WERI-Rb-1 (cell line): ENCODE measurements at regions not wholly inside any gene's neighbourhood (a gene's known extent, or its start where the extent isn't known, plus 50 kb on each side); places are given as distances from the start of the nearest gene placed in this dataset.

Source experiments
- DNase-seq: peaks from one replicate; pipeline ENCODE4 v3.0.0-alpha.2; 2020
- H3K27ac ChIP-seq: fragments of 250-450 bp; sonication (Bioruptor Pico); 2 replicates; pipeline ENCODE4 v1.5.1; 2020; ENCODE audit warnings: mild to moderate bottlenecking, moderate library complexity
- H3K27me3 ChIP-seq: fragments of 250-450 bp; sonication (Bioruptor Pico); 2 replicates; pipeline ENCODE4 v1.5.1; 2021; ENCODE audit warnings: mild to moderate bottlenecking, low read depth, moderate library complexity; ENCODE audit not compliant: insufficient read depth, severe bottlenecking
- H3K36me3 ChIP-seq: fragments of 250-450 bp; sonication (Bioruptor Pico); 2 replicates; pipeline ENCODE4 v1.5.1; 2020; ENCODE audit warnings: mild to moderate bottlenecking, moderate library complexity
- H3K4me3 ChIP-seq: 2 replicates; pipeline ENCODE4 v1.5.1; 2011; ENCODE audit warnings: low read depth, mild to moderate bottlenecking, control low read depth, low read length
- H3K9me3 ChIP-seq: fragments of 250-450 bp; sonication (Bioruptor Pico); 2 replicates; pipeline ENCODE4 v1.5.1; 2021; ENCODE audit warnings: mild to moderate bottlenecking, moderate library complexity; ENCODE audit not compliant: severe bottlenecking
- TF ChIP-seq, protein P1 (sequence below): IDR thresholded peaks from 2 replicates; pipeline ENCODE4 v1.5.1; 2011; ENCODE audit warnings: low read depth, mild to moderate bottlenecking, control low read depth, inconsistent platforms, low read length

DNA sequence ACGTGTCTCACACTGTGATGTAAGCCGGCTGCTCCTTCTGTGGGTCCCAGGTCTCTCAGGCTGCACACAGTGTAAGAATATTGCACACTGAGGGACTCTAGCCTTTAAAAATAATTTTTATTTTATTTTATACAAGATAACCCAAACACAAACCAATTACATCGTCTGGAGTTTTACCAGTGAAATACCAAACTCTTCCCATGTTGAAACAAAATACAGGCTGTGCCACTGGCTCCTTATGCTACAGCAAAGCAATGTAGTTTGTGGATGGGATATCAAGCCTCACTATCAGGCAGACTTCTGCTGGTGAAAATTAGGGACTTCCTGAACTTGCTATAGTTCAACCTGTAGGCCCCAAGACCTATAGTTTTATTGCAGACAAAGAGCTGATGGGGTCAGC, 311.3 kb upstream of the SLCO3A1 start:
- no peak overlapping the region for H3K4me3 ChIP-seq
- no peak for DNase-seq
- H3K9me3 ChIP-seq = no peaks in the 10 kb centered on the region
- no peaks in the 10 kb centered on the region for H3K36me3 ChIP-seq
- TF ChIP-seq, protein P1, sequence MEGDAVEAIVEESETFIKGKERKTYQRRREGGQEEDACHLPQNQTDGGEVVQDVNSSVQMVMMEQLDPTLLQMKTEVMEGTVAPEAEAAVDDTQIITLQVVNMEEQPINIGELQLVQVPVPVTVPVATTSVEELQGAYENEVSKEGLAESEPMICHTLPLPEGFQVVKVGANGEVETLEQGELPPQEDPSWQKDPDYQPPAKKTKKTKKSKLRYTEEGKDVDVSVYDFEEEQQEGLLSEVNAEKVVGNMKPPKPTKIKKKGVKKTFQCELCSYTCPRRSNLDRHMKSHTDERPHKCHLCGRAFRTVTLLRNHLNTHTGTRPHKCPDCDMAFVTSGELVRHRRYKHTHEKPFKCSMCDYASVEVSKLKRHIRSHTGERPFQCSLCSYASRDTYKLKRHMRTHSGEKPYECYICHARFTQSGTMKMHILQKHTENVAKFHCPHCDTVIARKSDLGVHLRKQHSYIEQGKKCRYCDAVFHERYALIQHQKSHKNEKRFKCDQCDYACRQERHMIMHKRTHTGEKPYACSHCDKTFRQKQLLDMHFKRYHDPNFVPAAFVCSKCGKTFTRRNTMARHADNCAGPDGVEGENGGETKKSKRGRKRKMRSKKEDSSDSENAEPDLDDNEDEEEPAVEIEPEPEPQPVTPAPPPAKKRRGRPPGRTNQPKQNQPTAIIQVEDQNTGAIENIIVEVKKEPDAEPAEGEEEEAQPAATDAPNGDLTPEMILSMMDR = no peak
- H3K27me3 ChIP-seq = peaks cover 73% of the 10 kb centered on the region
- no peak overlapping the region for H3K27ac ChIP-seq

DNA sequence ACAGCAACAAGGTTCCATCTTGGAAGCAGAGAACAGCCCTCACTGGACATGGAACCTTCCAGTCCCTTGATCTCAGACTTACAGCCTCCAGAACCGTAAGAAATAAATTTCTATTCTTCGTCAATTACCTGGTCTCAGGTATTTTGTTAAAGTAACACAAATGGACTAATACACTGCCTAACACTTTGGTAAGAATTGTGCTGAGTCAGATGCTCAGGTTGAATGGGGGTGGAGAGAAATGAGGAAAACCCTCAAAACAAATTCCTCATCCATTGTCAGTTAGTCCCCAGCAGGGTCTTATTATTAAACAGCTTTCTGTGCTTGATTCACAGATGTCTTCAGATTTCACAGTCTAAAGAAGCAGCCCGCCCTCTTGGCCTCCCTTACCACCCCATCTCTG, 306.2 kb upstream of the SLCO3A1 start:
- H3K36me3 ChIP-seq = no peaks in the 10 kb centered on the region
- DNase-seq = no peak
- no peak overlapping the region for H3K4me3 ChIP-seq
- H3K9me3 ChIP-seq = no peaks in the 10 kb centered on the region
- TF ChIP-seq, protein P1 = no peak
- H3K27ac ChIP-seq = no peak overlapping the region
- peaks cover 86% of the 10 kb centered on the region for H3K27me3 ChIP-seq

DNA sequence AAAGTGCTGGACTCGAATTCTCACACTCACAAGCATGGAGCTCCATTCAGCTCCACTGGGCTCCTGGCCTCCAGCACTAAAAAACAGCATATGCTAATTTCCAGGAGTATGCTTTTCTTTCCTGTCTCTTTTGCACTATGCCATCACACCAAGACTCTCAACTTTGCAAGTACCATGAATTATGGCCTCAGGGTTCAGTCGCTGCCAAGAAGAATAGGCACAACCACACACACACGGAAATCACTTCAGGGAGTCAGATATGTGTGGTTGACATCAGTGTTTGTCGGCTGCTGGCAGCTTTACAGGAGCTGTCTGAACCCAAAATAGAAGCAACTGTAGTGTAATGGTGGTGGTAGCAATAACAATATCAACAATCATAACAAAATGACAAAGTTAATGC, 305.0 kb upstream of the SLCO3A1 start:
- no peak overlapping the region for H3K4me3 ChIP-seq
- TF ChIP-seq, protein P1 = no peak
- H3K27me3 ChIP-seq = peaks cover 86% of the 10 kb centered on the region
- DNase-seq = no peak
- H3K9me3 ChIP-seq = no peaks in the 10 kb centered on the region
- H3K27ac ChIP-seq = no peak overlapping the region
- no peaks in the 10 kb centered on the region for H3K36me3 ChIP-seq

DNA sequence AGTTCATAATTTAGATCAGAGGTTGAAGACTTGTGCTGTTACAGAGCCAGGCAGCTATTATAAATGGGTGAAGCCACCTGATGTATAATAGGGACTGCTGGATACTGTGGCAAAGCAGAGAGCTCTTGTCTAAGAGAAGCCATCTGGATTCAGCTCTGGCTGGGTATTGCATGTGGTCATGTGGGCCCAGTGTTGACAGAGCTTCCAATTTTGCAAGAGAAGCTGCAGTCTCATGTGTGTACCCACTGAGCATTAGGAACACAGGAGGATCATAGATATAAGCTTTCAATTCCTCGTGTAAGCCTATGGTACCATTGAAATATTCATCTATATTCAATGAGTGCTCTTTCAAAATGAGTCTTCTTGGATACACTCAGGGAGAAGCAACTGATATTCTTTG, 303.9 kb upstream of the SLCO3A1 start:
- H3K36me3 ChIP-seq = no peaks in the 10 kb centered on the region
- peaks cover 86% of the 10 kb centered on the region for H3K27me3 ChIP-seq
- DNase-seq = no peak
- no peak overlapping the region for H3K27ac ChIP-seq
- H3K4me3 ChIP-seq = no peak overlapping the region
- no peaks in the 10 kb centered on the region for H3K9me3 ChIP-seq
- TF ChIP-seq, protein P1 = no peak

DNA sequence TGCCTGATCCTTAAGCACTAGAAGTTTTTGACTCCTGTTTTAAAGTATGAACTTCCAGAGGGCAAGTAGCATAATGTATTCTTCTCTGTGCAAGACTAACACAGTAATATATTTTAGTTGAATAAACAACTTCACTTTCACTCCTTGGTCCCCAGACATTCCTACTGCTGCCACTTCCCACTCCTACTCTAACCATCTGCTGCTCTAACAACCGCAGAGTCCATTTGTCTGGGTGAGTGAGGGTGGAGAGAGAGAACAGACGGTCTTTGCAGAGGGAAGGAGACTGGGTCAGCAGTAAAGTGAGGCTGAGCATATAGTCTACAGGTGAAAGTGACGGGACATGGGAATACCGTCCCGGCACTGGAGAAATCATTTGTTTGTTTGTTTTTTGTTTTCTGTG, 301.0 kb upstream of the SLCO3A1 start:
- DNase-seq = no peak
- H3K36me3 ChIP-seq = no peaks in the 10 kb centered on the region
- no peak overlapping the region for H3K27ac ChIP-seq
- H3K9me3 ChIP-seq = no peaks in the 10 kb centered on the region
- TF ChIP-seq, protein P1 = no peak
- no peak overlapping the region for H3K4me3 ChIP-seq
- peaks cover 83% of the 10 kb centered on the region for H3K27me3 ChIP-seq

DNA sequence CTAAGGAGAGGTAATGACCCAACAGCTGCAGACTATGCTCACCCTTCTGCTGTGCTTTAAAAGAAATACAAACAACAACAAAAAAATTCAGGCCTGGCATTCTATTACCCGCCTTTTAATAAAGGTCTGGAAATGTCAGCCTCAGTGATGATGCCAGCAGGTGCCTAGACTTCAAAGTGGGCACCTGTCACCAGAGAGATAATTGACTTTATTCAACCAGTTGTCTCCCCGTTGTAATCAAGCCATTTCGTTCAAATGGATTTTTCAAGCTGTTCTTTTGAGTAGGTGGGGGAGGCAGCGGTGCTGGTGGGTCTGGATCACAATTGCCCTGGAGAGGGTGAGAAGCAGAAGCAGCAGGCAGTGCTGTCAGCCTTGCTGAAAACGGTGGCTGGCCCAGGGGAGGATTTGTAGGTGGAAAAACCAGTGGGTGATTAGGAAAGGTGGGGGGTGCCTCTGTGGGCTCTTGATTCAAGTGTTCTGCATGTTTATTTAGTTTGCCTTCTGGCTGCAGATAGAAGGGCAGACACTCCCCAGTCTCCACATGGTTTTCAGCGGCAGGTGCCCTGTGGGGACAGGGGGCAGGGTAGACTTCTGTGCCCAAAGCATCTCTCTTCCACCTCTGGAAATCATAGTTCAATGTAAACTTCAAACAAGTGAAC, 300.2 kb upstream of the SLCO3A1 start:
- Histone ChIP-seq H3K27me3 (peaks cover 83% of the 10 kb centered on the region), H3K9me3 (no peaks in the 10 kb centered on the region), H3K27ac (no peak overlapping the region), H3K4me3 (no peak overlapping the region), H3K36me3 (no peaks in the 10 kb centered on the region)
- no peak for DNase-seq
- TF ChIP-seq, protein P1 = no peak
